ENCODE measurements at regions not wholly inside any gene's neighbourhood (a gene's known extent, or its start where the extent isn't known, plus 50 kb on each side); places are given as distances from the start of the nearest gene placed in this dataset.

GRCh38 chr3:190972840-190973270 lies 110.4 kb upstream of the GMNC start (continued):
- TF ChIP-seq ZNF138 (CRISPR knock-in tag; conservative IDR thresholded peaks at IDR 0.05): no peak

GRCh38 chr3:190972196-190972595 lies 109.7 kb upstream of the GMNC start:
- H3K4me3 Mint-ChIP-seq: no peak overlapping the region
- H3K9me3 Mint-ChIP-seq: no peaks in the 10 kb centered on the region
- H3K4me1 Mint-ChIP-seq: peaks cover 13% of the 10 kb centered on the region
- CTCF ChIA-PET: no interaction called here
- no peak for DNase-seq (ENCODE audit: low spot score)
- no peak overlapping the region for H3K27ac Mint-ChIP-seq
- H3K27me3 Mint-ChIP-seq (ENCODE audit: low read depth): no peaks in the 10 kb centered on the region
- H3K36me3 Mint-ChIP-seq: no peaks in the 10 kb centered on the region
- TF ChIP-seq ZBTB21 (CRISPR knock-in tag; IDR thresholded peaks at IDR 0.05; ENCODE audit: borderline replicate concordance): no peak
- TF ChIP-seq ZBTB43 (CRISPR knock-in tag; IDR thresholded peaks at IDR 0.05): no peak
- TF ChIP-seq ZNF232 (CRISPR knock-in tag; IDR thresholded peaks at IDR 0.05): no peak
- TF ChIP-seq ZNF671 (CRISPR knock-in tag; IDR thresholded peaks at IDR 0.05): no peak
- no peak for TF ChIP-seq E2F4 (CRISPR knock-in tag; IDR thresholded peaks at IDR 0.05; ENCODE audit: borderline replicate concordance, low read depth)
- TF ChIP-seq MLX (CRISPR knock-in tag; IDR thresholded peaks at IDR 0.05): no peak
- no peak for TF ChIP-seq NR1H2 (CRISPR knock-in tag; IDR thresholded peaks at IDR 0.05)
- TF ChIP-seq AR (CRISPR knock-in tag; IDR thresholded peaks at IDR 0.05): no peak
- TF ChIP-seq HMGA2 (CRISPR knock-in tag; IDR thresholded peaks at IDR 0.05): no peak
- no peak for TF ChIP-seq USF2 (CRISPR knock-in tag; IDR thresholded peaks at IDR 0.05)
- TF ChIP-seq CREM (CRISPR knock-in tag; IDR thresholded peaks at IDR 0.05): no peak
- no peak for TF ChIP-seq SOX15 (CRISPR knock-in tag; IDR thresholded peaks at IDR 0.05)
- no peak for TF ChIP-seq ZNF423 (CRISPR knock-in tag; IDR thresholded peaks at IDR 0.05)
- no peak for TF ChIP-seq MAX (CRISPR knock-in tag; IDR thresholded peaks at IDR 0.05)
- ATAC-seq: no peak
- POLR2A ChIA-PET: no interaction called here

GRCh38 chr3:190970560-190970959 lies 108.1 kb upstream of the GMNC start:
- H3K4me1 Mint-ChIP-seq: peaks cover 15% of the 10 kb centered on the region
- CTCF ChIA-PET: no interaction called here
- no peak for ATAC-seq
- TF ChIP-seq ZNF671 (CRISPR knock-in tag; IDR thresholded peaks at IDR 0.05) (no peak), RELA (CRISPR knock-in tag; IDR thresholded peaks at IDR 0.05; ENCODE audit: borderline replicate concordance) (no peak), ESRRA (CRISPR knock-in tag; IDR thresholded peaks at IDR 0.05; ENCODE audit: borderline replicate concordance) (no peak), SMAD4 (CRISPR knock-in tag; IDR thresholded peaks at IDR 0.05) (no peak), PRDM15 (CRISPR knock-in tag; IDR thresholded peaks at IDR 0.05) (no peak), IRF2 (CRISPR knock-in tag; IDR thresholded peaks at IDR 0.05; ENCODE audit: borderline replicate concordance, low read depth) (no peak), FOXK1 (CRISPR knock-in tag; IDR thresholded peaks at IDR 0.05) (no peak), E2F5 (CRISPR knock-in tag; IDR thresholded peaks at IDR 0.05) (no peak), TP53 (CRISPR knock-in tag; IDR thresholded peaks at IDR 0.05) (no peak)

More at GRCh38 chr3:190970560-190970959, 108.1 kb upstream of the GMNC start:
- H3K9me3 Mint-ChIP-seq: no peaks in the 10 kb centered on the region
- POLR2A ChIA-PET: interaction anchor here (0.6 kb wide), 1 partner anchor 29 kb away, joined by 3 read pairs; no protein-coding TSS in a partner anchor
- DNase-seq (ENCODE audit: low spot score): no peak
- no peak overlapping the region for H3K4me3 Mint-ChIP-seq
- H3K27ac Mint-ChIP-seq: no peak overlapping the region
- no peaks in the 10 kb centered on the region for H3K36me3 Mint-ChIP-seq
- H3K27me3 Mint-ChIP-seq (ENCODE audit: low read depth): no peaks in the 10 kb centered on the region
